GM12891 (cell line): ENCODE measurements at regions not wholly inside any gene's neighbourhood (a gene's known extent, or its start where the extent isn't known, plus 50 kb on each side); places are given as distances from the start of the nearest gene placed in this dataset.
"Not testable (repeated sequence)": the region's sequence is repeated elsewhere in the genome, so short reads cannot be mapped to it uniquely, and the experiment has no call there.

Source experiments
- DNase-seq: peaks from one replicate; pipeline ENCODE4 v3.0.0; 2011; ENCODE audit warnings: low spot score; ENCODE audit not compliant: insufficient read length
- FAIRE-seq: peaks from 2 replicates; lab custom pipeline; 2011; peaks lifted over from hg19 to GRCh38; lab: Jason Lieb, UNC
- PAX5 ChIP-seq: IDR thresholded peaks from 2 replicates; pipeline ENCODE4 v1.6.1; 2011; ENCODE audit warnings: low read length, moderate library complexity, mild to moderate bottlenecking; ENCODE audit not compliant: insufficient read depth, severe bottlenecking
- POLR2A ChIP-seq: IDR thresholded peaks from 2 replicates; pipeline ENCODE4 v1.6.1; 2011; ENCODE audit warnings: low read depth, low read length, control low read depth
- POLR2AphosphoS5 ChIP-seq: IDR thresholded peaks from 2 replicates; pipeline ENCODE4 v1.6.1; 2011; ENCODE audit warnings: low read depth, low read length, control low read depth
- POU2F2 ChIP-seq: IDR thresholded peaks from 2 replicates; pipeline ENCODE4 v1.6.1; 2011; ENCODE audit warnings: low read depth, mild to moderate bottlenecking, control low read depth, low read length, moderate library complexity
- SPI1 ChIP-seq: IDR thresholded peaks from 2 replicates; pipeline ENCODE4 v1.6.1; 2011; ENCODE audit warnings: low read depth, low read length, control low read depth
- TAF1 ChIP-seq: IDR thresholded peaks from 2 replicates; pipeline ENCODE4 v1.6.1; 2011; ENCODE audit warnings: low read depth, low read length, control low read depth

- DNase-seq (no peak), FAIRE-seq (no peak)
- TF ChIP-seq POLR2AphosphoS5, result no peak
- TF ChIP-seq SPI1, result no peak
- TF ChIP-seq POU2F2, result no peak
Observed at GRCh38 chr2:192645811-192646598, 451.3 kb upstream of the TMEFF2 start.

- TF ChIP-seq POLR2A (no peak), POLR2AphosphoS5 (no peak), POU2F2 (no peak), TAF1 (no peak), SPI1 (no peak), PAX5 (no peak)
- DNase-seq, result no peak
- FAIRE-seq, result no peak
Observed at GRCh38 chr2:192634557-192634956, 439.8 kb upstream of the TMEFF2 start.

DNA sequence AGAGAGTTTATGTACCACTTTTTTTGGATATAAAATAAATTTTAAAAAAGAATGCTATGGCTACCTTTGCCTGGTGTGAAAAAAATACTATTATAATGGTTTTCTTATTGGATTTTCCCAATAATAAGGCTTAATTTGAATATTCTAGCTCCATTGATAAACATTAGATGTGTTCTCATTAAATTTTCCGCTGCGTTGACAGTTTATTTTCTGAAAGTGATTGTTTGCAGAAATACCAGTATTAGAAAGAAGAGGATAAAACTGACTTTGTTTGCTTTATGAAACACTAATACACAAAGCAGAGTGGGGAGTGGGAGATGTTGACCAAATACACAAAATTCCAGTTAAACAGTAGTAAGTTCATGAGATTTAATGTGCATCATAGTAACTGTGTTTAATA is 433.3 kb upstream of the TMEFF2 start:
- FAIRE-seq, result no peak
- TF ChIP-seq SPI1, result no peak
- TF ChIP-seq POU2F2, result no peak
- no peak for TF ChIP-seq PAX5
- no peak for TF ChIP-seq POLR2AphosphoS5
- TF ChIP-seq TAF1, result no peak
- TF ChIP-seq POLR2A, result no peak
- DNase-seq, result no peak

- DNase-seq, result no peak
- no peak for TF ChIP-seq POLR2A
- TF ChIP-seq TAF1, result no peak
- no peak for TF ChIP-seq POU2F2
- TF ChIP-seq SPI1, result no peak
- TF ChIP-seq POLR2AphosphoS5, result no peak
- no peak for TF ChIP-seq PAX5
- FAIRE-seq, result no peak
Observed at GRCh38 chr2:192615105-192615504, 420.4 kb upstream of the TMEFF2 start.

DNA sequence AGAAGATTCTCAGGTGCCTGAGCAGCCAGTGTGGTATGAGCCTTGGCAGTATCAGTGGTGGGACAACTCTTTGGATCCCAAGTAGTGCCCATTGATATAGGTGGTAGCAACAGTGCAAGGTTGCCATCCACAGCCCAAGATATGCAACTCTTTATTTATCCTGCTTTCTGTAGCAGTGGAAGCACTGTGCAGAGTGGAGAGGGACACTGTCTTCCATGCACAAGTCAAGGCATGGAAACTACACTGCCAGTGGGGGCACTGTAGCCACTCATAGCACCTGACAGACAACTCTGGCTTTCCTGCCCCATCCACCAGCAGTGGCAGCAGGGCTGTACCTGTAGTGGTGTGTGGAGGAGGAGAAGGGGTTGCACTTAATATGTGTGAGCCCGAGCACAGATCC is 409.6 kb upstream of the TMEFF2 start:
- TF ChIP-seq POLR2AphosphoS5 (no peak), POLR2A (no peak), PAX5 (no peak), POU2F2 (no peak), TAF1 (no peak), SPI1 (no peak)
- DNase-seq (no peak), FAIRE-seq (no peak)

DNA sequence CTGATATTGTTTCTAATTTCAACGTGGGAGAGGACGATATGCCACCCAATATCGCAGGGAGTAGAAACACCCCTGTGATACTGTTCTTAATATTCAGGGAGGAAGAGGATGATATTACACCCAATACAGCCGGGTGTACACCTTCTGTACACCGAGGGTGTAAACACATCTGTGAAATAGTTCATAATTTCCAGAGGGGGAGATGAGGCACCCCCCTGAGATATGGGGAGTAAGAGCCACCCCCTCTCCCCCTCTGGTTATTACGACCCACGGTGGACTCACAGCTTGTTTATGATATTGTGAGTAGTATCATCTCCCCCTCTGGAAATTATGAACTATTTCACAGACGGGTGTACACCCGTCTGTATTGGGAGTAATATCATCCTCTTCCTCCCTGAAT is 403.9 kb upstream of the TMEFF2 start:
- FAIRE-seq, DNase-seq: not testable (repeated sequence)

DNA sequence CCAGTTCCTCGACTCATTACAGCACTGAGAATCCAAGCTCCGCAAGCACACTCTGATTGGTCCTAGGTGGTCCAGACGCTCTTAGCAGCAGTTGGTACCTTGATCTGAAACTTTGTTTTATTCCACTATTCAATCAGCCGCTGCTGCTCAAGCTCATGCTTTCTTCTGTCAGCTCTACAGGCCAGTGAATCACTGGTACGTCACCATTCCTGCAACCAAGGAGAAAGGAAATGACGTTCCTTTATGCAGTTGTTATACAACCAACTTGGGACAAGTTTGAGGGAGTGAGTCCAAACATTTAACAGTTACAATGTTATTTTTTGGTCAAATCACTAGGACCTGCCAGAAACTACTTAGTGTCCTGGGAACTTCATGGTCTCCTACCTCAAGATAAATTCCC is 398.8 kb upstream of the TMEFF2 start:
- no peak for TF ChIP-seq PAX5
- no peak for FAIRE-seq
- DNase-seq, result no peak

- TF ChIP-seq TAF1, result no peak
- TF ChIP-seq POLR2AphosphoS5, result no peak
- no peak for TF ChIP-seq POLR2A
- DNase-seq, result no peak
- no peak for FAIRE-seq
Observed at GRCh38 chr2:192591617-192592016, 396.9 kb upstream of the TMEFF2 start.

DNA sequence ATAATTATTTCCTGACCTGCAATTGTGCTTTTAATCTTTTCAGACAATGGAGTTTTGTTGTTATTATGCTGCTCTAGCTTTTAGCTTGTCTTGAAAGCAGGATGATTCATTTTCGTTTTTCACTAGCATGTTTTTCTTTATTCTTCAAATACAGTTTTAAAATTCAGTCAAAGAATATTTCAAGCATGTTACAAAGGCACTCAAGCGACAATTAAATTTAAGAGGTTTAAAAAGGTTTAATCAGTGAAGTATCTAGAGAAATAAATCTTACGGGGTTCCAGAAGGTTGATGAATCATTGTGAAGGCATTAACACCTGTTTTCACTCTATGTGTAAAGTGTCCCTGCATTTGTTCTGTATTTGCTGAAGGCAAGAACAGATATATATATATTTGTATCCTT is 390.7 kb upstream of the TMEFF2 start:
- TF ChIP-seq TAF1, result no peak
- TF ChIP-seq SPI1, result no peak
- no peak for TF ChIP-seq POU2F2
- TF ChIP-seq PAX5, result no peak
- no peak for TF ChIP-seq POLR2AphosphoS5
- no peak for TF ChIP-seq POLR2A
- no peak for DNase-seq

DNA sequence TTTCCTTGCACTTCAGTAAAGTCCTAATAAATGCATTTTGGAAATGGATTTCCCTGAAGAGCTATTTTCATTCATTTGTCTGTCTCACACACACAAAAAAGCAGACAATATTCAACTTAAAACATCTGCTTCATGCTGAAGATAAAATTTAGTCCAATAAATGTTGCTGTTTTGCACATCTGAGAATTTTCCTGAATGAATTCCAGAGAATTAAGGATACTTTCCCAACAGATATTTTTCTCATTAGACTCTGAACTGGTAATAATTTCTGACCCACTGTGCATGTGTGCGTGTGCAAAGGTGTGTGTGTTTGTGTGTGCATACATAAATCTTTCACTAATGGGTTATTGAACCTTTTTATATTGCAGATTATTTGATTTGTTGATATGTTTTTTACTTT is 390.2 kb upstream of the TMEFF2 start:
- DNase-seq, result no peak
- TF ChIP-seq POLR2A, result no peak
- no peak for TF ChIP-seq TAF1
- no peak for TF ChIP-seq POU2F2
- no peak for TF ChIP-seq POLR2AphosphoS5
- no peak for TF ChIP-seq PAX5
- no peak for TF ChIP-seq SPI1
- FAIRE-seq, result no peak

More for the DNA sequence above, 390.7 kb upstream of the TMEFF2 start:
- no peak for FAIRE-seq
